ENCODE measurements at regions not wholly inside any gene's neighbourhood (a gene's known extent, or its start where the extent isn't known, plus 50 kb on each side); places are given as distances from the start of the nearest gene placed in this dataset.

DNA sequence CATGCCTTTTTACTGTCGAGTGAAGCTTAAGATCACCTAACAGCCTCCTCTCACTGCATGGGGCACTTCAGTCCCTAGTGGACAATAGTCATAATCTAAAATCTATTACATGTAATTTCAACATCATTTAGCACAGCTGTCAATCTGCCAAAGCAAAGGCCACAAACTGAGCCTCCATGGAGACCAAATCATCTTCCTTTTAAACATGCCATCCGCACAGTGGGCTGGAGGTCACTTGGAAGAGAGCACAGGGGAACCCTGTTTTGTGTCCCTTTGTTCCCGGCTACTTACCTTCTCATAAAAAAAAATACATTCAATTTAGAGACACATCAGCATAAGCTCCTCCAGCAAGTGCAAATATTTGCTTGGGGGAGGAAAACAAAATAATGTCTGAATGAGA is 167.3 kb downstream of the SQOR start:
- peaks cover 0 to 2% of the 10 kb centered on the region in 2 experiments; a peak in 1 of 4 replicates for H3K4me1 Mint-ChIP-seq
- H3K9me3 ChIP-seq (ENCODE audit: control insufficient read depth, low read depth, low read length) = no peaks in the 10 kb centered on the region
- no peak overlapping the region for H2AK5ac ChIP-seq (ENCODE audit: insufficient read length, low read length)
- no peak overlapping the region for H4K91ac ChIP-seq (ENCODE audit: insufficient read length, low read depth, low read length)
- H3K27me3 Mint-ChIP-seq (ENCODE audit: low read depth) = no peaks in the 10 kb centered on the region
- H3K27me3 ChIP-seq (ENCODE audit: insufficient read depth, low read length) = no peaks in the 10 kb centered on the region
- no peak overlapping the region for H3K4me2 ChIP-seq (ENCODE audit: insufficient read depth, insufficient read length, low read length)
- no peaks in the 10 kb centered on the region; a peak in 1 of 7 replicates for H3K36me3 Mint-ChIP-seq (ENCODE audit: insufficient read depth in 1 of 3, low read depth in 3 of 3)
- DNase-seq = no peak
- no peak overlapping the region for H3K9ac ChIP-seq (ENCODE audit: extremely low read depth, insufficient read length, low read length)
- TF ChIP-seq, protein P1, sequence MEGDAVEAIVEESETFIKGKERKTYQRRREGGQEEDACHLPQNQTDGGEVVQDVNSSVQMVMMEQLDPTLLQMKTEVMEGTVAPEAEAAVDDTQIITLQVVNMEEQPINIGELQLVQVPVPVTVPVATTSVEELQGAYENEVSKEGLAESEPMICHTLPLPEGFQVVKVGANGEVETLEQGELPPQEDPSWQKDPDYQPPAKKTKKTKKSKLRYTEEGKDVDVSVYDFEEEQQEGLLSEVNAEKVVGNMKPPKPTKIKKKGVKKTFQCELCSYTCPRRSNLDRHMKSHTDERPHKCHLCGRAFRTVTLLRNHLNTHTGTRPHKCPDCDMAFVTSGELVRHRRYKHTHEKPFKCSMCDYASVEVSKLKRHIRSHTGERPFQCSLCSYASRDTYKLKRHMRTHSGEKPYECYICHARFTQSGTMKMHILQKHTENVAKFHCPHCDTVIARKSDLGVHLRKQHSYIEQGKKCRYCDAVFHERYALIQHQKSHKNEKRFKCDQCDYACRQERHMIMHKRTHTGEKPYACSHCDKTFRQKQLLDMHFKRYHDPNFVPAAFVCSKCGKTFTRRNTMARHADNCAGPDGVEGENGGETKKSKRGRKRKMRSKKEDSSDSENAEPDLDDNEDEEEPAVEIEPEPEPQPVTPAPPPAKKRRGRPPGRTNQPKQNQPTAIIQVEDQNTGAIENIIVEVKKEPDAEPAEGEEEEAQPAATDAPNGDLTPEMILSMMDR (conservative IDR thresholded peaks at IDR 0.05) = no peak
- no peak overlapping the region for H3K18ac ChIP-seq (ENCODE audit: insufficient read length, low read depth, low read length)
- no CpG with 5 or more reads among the region's 3 CpGs for WGBS (ENCODE audit: extremely low coverage, insufficient read length, low lambda C conversion rate)
- H3K4ac ChIP-seq (ENCODE audit: low read depth, low read length) = no peak overlapping the region
- no peak overlapping the region for H3K27ac Mint-ChIP-seq
- no peak overlapping the region for H3K27ac ChIP-seq (ENCODE audit: insufficient read length, low read depth, low read length)
- H4K20me1 ChIP-seq (ENCODE audit: control insufficient read depth, insufficient read depth, insufficient read length) = no peaks in the 10 kb centered on the region
- H3K79me1 ChIP-seq (ENCODE audit: insufficient read depth, low read depth, low read length, poor library complexity, severe bottlenecking) = no peaks in the 10 kb centered on the region
- H3K14ac ChIP-seq (ENCODE audit: insufficient read depth, low read length) = no peak overlapping the region
- no peak overlapping the region for H2AFZ ChIP-seq (ENCODE audit: low read length)
- no peak overlapping the region for H2BK120ac ChIP-seq (ENCODE audit: low read depth, low read length, poor library complexity, severe bottlenecking)
- H2BK20ac ChIP-seq (ENCODE audit: low read depth, low read length, poor library complexity, severe bottlenecking) = no peak overlapping the region
- no peak overlapping the region for H3K56ac ChIP-seq (ENCODE audit: insufficient read length, low read depth, low read length)
- H3K23ac ChIP-seq (ENCODE audit: insufficient read length, low read depth, low read length) = no peak overlapping the region
- no peaks in the 10 kb centered on the region for H3K4me1 ChIP-seq (ENCODE audit: insufficient read depth, low read length)
- no peaks in the 10 kb centered on the region for H3K23me2 ChIP-seq (ENCODE audit: insufficient read length, low read depth, low read length, poor library complexity, severe bottlenecking)
- H3K79me2 ChIP-seq (ENCODE audit: insufficient read depth, low read length) = no peaks in the 10 kb centered on the region
- no peak overlapping the region for H3T11ph ChIP-seq (ENCODE audit: low read length)
- H3K4me3 Mint-ChIP-seq = no peak overlapping the region
- no peak overlapping the region for H4K8ac ChIP-seq (replicated peaks; ENCODE audit: insufficient read length, low read depth, low read length)
- no peak overlapping the region for H2BK15ac ChIP-seq (ENCODE audit: low read depth, low read length)
- H2BK5ac ChIP-seq (ENCODE audit: insufficient read length, low read length) = no peak overlapping the region
- H2BK12ac ChIP-seq (ENCODE audit: insufficient read length, low read depth, low read length) = no peak overlapping the region
- H3K9me3 Mint-ChIP-seq = no peaks in the 10 kb centered on the region
- no peak overlapping the region for H4K5ac ChIP-seq (ENCODE audit: insufficient read length, low read depth, low read length)

Data from H9 (cell line).